ENCODE measurements at regions not wholly inside any gene's neighbourhood (a gene's known extent, or its start where the extent isn't known, plus 50 kb on each side); places are given as distances from the start of the nearest gene placed in this dataset.

GRCh38 chr1:95426772-95427171, 192.8 kb downstream of the RWDD3 start:
- TF ChIP-seq CTCF (IDR thresholded peaks at IDR 0.05; ENCODE audit: insufficient read depth, low read depth, low read length), result no peak
- TF ChIP-seq EZH2 (IDR thresholded peaks at IDR 0.05; ENCODE audit: insufficient read depth, low read length), result no peak

Data from astrocyte (in vitro differentiated cells and primary cell).